Anterior cingulate cortex (tissue), 58 donors: ENCODE measurements at regions not wholly inside any gene's neighbourhood (a gene's known extent, or its start where the extent isn't known, plus 50 kb on each side); places are given as distances from the start of the nearest gene placed in this dataset.
"Not testable (repeated sequence)": the region's sequence is repeated elsewhere in the genome, so short reads cannot be mapped to it uniquely, and the experiment has no call there.

ENCODE experiments used
- DNase-seq, 58 donors: peaks; one replicate each; lab custom pipeline; 2025; lab: John Stamatoyannopoulos, UW

DNA sequence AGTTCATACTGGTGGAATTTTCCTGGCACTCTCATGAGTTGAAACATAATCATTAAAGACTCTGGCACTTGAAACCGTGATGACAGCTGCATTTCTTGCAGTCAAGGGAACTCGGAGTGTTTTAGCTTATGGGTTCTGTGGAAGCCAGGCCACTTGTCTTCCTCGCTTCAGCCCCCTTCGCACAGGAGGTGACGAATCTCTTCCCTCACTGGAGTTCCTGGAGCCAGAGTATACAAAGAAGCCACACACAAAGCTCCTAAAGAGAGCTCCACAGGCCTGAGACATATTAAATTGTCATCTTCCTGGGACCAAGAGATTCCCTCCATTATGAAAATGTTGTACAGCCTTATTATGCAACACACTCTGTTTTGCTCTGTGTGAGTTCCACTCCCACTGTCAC, 964.1 kb downstream of the TMEM121 start:
- no peak for DNase-seq

DNA sequence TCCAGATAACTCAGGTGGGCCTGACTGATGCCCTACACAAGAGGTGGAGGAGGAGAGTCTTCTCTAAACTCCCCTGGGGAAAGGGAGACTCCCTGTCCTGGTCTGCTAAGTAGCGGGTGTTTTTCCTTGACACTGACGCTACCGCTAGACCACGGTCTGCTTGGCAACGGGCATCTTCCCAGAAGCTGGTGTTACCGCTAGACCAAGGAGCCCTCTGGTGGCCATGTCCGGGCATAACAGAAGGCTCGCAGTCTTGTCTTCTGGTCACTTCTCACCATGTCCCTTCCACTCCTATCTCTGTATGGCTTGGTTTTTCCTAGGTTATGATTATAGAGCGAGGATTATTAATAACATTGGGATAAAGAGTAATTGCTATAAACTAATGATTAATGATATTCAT, 965.5 kb downstream of the TMEM121 start:
- DNase-seq, result no peak

DNA sequence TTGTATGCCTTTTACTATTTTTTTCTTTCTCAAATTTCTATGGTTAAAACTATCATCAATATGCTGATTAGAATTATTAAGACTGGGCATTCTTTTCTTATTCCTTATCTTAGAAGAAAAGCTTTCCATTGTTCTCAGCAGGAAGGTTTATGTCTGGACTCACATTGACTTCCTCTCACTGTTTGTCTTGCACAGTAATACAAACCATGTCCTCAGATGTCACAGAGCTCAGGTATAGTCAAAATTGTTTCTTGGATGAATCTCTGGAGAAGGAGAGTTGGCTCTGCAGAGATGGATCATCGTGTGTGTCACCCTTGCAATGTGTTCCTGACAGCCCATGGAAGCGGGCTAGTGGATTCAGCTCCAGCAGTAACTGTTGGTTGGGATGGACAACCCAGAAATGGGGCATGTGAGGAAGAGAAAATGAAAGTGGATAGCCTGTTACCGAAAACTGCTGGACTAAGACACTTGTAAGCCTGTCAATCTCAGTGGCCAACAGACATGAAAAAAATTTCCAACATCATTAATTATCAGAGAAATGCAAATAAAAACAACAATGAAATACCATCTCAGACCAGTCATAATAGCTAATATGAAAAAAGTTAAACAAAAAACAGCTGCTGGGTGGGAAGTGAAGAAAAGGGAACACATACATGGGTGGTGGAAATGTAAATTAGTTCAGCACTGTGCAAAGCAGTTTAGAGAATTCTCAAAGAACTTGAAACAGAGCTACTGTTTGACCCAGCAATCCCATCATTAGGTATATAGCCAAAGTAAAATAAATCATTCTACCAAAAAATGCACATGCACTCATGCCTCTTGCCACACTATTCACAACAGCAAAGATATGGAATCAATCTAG, 967.8 kb downstream of the TMEM121 start:
- DNase-seq, result no peak

DNA sequence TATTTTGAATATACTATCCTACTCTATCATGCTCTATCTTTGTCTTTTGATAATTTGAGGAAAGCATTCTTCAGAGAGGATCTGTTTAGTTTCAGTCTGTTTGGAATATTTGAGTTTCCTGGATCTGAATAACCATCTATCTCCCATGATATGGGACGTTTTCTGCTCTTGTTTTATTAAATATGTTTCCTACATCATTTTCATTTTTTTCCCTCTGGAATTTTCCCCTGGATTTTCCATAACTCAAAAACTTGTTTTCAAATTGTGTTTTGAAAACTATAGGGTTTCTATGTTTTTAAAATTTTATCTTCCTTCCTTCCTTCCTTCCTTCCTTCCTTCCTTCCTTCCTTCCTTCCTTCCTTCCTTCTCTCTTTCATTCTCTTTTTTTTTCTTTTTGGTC, 974.2 kb downstream of the TMEM121 start:
- DNase-seq, result no peak

DNA sequence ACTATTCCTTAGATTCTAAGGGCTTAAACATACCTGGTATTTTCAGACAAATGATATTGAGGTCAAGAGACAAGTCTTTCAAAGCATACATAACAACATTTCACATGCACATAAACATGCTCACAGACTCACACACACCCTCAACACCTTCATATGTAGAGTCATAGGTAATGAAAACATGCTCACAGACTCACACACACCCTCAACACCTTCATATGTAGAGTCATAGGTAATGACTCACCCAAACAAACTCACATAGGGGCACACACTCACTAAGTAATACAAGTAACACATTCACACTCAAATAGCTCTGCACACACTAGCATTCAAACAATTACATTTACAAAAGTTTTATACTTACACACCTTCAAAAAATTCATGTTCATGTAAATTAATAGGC, 975.5 kb downstream of the TMEM121 start:
- no peak for DNase-seq

DNA sequence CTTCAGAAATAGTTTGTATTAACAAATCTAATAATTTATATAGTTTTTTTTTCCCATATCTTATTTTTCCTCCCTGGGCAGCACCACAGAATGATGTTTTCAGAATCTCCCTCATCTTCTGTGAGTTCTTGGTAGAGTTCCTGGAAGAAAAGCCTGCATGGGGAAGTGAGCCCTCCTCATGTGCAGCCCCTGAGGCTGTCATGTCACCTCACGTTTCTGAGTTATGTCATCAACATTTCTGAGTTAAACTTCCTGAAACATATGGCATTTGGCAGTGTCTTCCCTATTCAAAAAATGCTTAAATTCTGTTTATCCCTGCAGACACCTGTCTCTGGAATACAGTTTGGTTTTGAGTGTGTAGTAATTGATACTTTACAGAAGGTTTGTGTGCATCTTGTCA, 979.0 kb downstream of the TMEM121 start:
- no peak for DNase-seq

DNA sequence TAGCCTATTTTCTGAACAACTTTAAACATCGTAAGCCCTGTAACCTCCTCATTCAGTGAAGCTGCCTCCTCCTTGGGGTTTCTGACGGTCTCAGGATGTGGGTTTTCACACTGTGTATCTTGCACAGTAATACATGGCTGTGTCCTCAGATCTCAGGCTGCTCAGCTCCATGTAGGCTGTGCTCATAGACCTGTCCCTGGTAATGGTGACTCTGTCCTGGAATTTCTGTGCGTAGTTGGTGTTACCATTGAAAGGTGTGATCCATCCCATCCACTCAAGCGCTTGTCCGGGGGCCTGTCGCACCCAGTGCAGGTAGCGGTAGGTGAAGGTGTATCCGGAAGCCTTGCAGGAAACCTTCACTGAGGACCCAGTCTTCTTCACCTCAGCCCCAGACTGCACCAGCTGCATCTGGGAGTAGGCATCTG, 980.5 kb downstream of the TMEM121 start:
- no peak for DNase-seq

DNA sequence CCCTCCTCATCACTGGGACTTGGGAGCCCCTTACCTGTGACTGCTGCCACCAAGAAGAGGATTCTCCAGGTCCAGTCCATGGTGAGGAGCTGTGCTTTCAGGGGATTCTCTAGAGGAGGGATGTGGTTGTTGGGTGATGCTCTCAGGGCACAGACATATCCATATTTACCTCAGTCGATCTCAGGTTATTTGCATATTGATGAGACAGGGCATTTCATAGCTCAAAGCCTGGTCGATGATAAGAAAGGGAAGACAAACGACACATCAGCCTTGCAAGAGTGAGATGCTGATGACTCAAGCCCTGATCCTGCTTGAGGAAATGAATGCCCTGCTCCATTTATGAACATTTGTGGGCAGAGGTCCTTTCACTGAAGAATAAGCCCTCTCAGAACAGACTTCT, 981.0 kb downstream of the TMEM121 start:
- DNase-seq, result no peak

DNA sequence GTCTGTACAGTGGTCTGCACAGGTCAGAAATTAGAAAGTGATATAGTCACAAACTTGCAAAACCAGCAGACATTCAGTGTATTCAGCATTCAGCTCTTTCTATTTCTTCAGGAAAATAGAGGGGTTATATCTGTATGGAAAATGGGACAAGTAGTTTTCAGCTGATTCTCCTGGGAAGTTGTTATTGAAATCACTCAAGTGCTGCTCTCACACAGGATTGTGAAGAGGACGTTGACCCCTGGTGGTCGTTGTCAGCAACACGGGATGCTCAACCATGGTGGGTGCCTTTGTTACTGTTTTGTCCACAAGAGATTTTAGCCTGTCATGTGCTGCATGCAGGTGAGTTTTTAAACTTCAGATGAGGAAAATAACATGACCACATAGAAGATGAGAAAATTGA, 981.8 kb downstream of the TMEM121 start:
- DNase-seq, result no peak

DNA sequence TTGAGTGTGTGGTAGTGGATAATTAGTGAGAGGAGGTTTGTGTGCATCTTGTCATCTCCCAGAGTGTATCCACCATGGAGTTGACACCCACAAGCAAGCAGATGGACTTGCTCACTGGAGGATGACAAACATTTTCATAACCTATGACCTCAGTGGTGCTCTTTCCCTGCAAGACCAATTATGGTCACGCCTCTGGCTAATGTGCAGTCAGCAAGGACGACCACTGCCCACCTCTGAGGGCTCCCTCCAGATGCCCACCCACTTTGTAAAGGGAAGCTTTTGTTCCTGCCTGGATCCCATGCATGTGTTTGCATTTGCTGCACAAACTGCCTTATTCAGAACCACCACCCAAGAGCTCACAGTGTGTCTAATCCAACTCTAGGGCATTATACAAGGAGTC, 982.8 kb downstream of the TMEM121 start:
- DNase-seq, result no peak

DNA sequence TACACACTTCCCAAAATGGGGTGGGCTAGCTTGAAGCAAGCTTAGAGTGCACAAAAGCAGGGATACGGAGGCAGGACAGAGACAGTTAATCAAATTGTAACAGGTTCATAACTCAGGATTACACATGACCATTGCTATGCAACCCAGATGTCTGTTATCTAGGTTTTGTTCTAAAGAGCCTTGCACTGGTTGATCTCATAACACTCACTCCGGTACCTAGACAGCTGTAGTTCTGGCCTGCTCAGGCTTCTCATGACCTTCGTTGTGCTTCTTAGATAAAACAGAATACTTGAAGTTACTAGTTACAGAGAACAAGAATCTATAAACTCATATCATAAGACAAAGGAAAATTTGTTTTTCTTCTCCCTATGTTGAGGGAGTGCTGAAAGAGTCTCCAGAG, 983.4 kb downstream of the TMEM121 start:
- DNase-seq, result no peak

DNA sequence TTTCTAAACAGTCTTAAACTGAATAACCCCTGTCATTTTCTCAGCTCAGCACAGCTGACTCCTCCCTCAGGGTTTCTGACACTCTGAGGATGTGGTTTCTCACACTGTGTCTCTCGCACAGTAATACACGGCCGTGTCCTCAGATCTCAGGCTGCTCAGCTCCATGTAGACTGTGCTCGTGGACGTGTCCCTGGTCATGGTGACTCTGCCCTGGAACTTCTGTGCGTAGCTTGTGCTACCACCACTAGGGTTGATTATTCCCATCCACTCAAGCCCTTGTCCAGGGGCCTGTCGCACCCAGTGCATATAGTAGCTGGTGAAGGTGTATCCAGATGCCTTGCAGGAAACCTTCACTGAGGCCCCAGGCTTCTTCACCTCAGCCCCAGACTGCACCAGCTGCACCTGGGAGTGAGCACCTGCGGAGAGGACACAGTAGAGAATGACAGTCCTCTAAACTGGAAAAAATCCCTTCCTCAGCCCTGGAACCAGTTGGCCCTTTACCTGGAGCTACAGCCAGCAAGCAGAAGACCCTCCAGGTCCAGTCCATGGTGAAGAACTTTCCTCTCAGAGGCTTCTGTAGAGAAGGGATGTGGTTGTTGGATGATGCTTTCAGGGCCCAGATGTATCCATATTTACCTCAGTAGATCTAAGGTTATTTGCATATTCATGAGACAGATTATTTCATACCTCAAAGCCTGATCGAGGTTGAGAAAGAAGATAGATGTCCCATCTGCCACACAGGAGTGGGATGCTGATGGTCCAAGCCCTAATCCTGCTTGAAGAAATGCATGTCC, 984.8 kb downstream of the TMEM121 start:
- no peak for DNase-seq

DNA sequence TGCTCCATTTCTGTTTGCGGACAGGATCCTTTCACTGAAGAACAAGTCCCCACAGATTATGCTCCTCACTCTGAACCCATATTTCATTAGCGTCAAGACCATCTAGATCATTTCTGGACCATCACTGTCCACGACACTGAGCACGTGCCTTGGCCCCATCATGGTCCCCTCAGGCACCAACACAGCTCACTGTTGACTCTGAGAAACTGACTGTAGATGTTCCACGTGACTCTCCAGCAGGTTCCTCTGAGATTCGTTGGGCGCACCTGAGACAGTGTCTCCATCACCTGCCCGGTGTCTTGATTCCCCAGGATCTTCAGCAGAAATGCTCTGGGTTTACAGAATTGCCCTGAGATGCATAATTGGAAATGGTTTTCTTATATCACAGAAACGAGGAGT, 985.4 kb downstream of the TMEM121 start:
- DNase-seq, result no peak

DNA sequence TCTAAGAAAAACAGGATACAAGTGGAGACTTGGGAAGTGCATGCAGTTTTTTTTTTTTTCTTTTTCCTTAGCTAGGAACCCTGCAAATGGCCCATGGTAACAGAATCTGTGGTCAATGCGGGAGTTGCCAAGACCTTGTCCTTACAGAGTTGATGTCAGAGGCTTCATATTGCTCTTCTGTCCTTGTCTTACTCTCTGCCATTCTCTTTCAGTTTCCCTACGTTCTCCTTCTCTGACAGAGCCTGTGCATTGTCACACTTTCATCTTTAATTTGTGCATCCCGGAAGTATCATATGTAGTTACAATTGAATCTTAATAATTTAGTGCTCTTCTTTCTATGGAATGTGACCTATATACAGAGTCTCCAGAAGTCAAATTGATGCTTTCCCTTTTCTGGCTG, 986.9 kb downstream of the TMEM121 start:
- DNase-seq, result no peak

DNA sequence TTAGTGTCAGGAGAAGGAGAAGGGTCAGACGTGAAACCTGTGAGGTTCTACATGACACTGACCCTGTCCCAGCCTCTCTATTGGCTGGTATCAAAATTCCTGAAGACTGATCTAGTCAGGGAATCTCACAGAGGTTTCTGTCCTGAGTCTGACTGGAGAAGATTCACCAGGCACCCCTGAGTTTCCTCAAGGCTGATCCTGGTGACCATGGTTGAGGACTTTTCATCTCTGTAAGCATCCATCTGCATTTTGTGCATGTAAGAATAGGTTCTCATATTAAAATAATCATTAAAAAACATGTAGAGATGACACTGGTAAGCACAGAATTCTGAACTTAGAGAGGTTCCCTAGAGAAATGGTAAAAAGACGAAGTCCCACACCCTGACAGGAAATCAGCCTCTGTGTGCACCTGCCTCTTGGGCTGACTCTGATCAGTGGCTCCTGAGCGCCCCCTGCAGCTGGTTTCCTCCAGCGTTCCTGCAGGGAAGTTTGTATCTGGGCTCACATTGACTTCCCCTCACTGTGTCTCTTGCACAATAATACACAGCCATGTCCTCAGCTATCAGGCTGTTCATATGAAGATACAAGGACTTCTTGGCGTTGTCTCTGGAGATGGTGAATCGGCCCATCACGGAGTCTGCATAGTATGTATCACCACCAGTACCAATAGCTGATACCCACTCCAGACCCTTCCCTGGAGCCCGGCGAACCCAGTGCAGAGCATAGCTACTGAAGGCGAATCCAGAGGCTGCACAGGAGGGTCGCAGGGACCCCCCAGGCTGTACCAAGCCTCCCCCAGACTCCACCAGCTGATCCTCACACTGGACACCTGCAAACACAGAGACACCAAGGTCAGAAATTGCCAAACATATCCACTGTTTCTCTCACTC, 991.9 kb downstream of the TMEM121 start:
- DNase-seq, result peak in 3 of 58 donors; percentile 4 to 7 (median 6)

DNA sequence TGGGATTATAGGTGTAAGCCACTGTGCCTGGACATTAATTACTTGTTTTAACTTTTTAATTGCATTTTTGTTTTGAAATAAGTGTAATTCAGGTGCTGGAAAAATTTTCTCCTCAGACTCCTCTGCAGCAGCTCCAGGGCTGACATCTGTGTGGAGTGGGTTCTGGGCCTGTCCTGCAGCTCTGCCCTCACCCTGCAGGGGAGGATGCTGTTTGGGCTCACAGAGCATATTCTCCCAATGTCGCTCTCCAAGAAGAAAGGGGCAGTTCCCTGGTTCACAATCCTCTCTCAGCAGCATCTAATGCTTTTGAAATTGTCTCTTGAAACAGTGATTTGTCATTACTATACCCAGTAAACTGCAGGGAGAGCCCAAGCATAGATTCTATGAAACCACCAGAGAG, 995.7 kb downstream of the TMEM121 start:
- DNase-seq, result not testable (repeated sequence)

DNA sequence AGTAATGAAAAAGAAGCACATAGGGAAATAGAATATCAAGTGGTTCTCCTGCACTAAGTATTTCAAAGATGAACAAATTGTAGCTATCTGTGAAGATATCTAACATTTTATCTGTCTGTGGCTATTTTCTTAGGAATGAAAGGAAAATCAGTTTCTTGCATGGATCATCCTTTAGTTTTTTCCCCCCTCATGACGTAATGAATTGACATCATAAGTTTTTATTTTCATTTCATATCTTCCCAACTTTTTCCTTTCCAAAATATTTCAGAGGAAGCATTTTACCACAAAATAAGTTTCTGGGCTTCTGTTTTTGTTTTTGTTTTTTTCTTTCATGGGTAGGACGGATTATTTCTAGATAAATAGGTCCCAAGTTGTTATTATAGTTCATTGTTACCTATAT, 996.6 kb downstream of the TMEM121 start:
- no peak for DNase-seq

DNA sequence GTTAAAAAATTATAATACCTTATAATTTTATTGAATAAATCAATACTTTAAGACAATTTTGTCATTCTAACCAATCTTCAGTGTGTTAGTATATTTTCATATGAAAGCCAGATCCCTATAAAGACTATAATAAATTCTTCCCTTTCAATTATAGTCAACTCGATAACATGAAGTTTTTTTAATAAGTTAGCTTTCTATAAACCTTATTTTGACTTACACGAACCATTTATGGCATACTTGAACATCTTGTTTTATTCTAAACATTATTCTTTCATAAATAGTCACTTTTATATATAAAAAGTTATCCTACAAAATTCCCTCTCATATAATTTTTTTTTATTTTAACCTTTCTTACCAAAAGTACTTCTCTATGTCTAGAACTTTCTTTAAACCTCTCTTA, 1002.3 kb downstream of the TMEM121 start:
- DNase-seq, result no peak

DNA sequence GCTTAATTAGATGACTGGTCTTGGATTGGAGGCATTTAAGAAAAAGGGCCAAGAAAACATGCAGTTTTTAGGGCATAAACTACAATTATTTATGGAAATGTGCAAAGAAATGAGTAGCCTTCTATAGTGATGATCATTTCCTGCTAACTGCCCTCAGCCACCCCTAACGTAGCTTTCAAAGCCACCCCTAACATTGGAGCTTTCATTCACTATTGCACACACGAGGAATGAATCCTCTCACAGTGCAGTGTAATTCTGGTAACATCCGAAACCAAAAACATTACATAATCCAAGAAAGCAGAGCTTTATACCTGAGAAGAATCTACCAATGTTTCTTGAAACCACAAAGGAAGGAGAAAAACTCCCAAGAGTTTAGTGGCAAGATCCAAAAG, 1003.6 kb downstream of the TMEM121 start:
- no peak for DNase-seq

DNA sequence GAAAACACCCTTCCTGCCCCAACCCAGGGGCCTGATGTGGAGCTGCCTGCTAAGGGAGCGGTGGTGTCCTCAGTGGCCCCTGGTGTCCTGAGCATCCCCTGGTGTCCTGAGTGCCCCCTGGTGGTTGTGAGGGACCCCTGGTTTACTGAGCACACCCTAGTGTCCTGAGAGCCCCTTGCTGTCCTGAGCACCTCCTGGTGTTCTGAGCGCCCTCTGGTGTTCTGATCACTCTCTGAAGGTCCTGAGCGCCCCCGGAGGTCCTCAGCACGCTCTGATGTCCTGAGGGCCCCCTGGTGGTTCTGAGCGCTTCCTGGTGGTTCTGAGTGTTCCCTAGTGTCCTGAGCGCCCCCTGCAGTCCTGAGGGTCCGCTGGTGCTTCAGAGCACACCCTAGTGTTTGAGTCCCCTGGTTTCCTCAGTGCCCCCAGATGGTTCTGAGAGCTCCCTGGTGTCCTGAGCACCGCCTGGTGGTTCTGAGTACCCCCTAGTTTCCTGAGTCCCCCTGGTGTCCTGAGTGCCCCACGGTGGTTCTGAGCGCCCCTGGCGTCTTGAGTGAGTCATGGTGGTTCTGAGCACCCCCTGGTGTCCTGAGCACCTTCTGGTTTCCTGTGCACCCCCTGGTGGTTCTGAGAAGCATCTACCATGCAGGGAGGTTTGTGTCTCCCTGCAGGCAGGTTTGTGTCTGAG, 1004.2 kb downstream of the TMEM121 start:
- DNase-seq, result no peak
